WI38 (cell line): ENCODE measurements at regions not wholly inside any gene's neighbourhood (a gene's known extent, or its start where the extent isn't known, plus 50 kb on each side); places are given as distances from the start of the nearest gene placed in this dataset.

ENCODE experiments used
- H3K4me3 ChIP-seq: 2 replicates; pipeline ENCODE4 v1.5.1; 2011; ENCODE audit warnings: low read depth, mild to moderate bottlenecking, control low read depth, low read length
- TF ChIP-seq, protein P1 (sequence below): IDR thresholded peaks from 2 replicates; pipeline ENCODE4 v1.5.1; 2012; ENCODE audit warnings: low read depth, mild to moderate bottlenecking, control low read depth, low read length

- TF ChIP-seq, protein P1, sequence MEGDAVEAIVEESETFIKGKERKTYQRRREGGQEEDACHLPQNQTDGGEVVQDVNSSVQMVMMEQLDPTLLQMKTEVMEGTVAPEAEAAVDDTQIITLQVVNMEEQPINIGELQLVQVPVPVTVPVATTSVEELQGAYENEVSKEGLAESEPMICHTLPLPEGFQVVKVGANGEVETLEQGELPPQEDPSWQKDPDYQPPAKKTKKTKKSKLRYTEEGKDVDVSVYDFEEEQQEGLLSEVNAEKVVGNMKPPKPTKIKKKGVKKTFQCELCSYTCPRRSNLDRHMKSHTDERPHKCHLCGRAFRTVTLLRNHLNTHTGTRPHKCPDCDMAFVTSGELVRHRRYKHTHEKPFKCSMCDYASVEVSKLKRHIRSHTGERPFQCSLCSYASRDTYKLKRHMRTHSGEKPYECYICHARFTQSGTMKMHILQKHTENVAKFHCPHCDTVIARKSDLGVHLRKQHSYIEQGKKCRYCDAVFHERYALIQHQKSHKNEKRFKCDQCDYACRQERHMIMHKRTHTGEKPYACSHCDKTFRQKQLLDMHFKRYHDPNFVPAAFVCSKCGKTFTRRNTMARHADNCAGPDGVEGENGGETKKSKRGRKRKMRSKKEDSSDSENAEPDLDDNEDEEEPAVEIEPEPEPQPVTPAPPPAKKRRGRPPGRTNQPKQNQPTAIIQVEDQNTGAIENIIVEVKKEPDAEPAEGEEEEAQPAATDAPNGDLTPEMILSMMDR: no peak
- H3K4me3 ChIP-seq: no peak overlapping the region
These were observed 253.7 kb downstream of the TOX3 start for GRCh38 chr16:52293204-52293603.

DNA sequence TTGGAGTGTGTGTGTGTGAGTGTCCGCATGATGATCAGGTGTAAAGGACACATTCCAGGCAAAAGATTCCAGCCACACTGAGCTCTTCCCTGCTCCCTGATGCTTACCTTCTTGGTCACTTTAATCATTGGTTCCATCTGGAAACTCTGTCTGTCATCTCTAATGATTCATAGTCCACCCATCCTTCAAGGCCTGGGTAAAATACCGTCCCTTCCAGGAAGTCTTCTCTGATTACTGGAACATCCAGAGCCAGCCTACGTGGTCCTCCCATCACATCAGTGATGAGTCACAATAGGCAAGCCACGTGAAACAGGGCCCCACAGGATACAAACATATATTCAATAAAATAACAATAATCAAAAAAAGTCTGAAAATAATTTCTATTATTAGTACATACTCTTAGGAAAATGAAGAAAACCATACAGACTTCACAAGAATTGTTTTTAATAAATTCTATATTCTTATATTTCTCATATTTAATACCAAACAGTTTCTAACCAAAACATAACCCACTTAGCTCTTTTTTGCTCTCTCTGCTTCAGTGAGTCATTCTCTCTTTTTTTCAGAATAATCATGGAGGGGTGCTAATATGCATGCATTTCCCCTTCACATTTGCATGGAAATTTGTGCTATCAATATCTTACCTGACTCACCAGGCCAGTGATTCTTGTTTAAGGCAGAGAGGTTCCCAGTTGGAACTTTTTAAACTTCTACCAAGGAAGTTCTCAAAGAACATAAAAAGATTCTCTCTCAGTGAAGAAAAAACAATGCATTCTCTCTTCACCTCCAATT is 263.2 kb downstream of the TOX3 start:
- TF ChIP-seq, protein P1: no peak

DNA sequence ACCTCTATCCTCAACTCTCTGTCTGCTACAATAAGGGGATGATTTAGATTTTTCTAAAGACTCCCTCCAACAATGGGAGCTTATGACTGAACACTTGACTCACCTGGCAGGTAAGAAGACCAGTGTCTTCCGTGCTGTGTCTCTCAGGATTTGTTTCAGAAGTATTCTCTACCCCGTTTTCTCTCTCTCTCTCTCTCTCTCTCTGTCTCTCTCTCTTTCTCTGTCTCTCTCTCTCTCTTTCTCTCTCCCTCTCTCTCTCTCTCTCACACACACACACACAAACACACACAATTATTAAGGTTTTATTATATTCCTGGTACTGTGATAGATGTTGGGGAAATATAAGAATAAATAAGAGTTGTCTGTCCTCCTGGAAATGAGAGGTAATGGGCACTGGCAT is 263.9 kb downstream of the TOX3 start:
- TF ChIP-seq, protein P1: no peak
- no peak overlapping the region for H3K4me3 ChIP-seq

More for the DNA sequence above, 263.2 kb downstream of the TOX3 start:
- H3K4me3 ChIP-seq: no peak overlapping the region

GRCh38 chr16:52280086-52280485 is 266.9 kb downstream of the TOX3 start:
- no peak overlapping the region for H3K4me3 ChIP-seq
- TF ChIP-seq, protein P1: no peak

GRCh38 chr16:52271088-52271750 is 275.7 kb downstream of the TOX3 start:
- TF ChIP-seq, protein P1: no peak
- H3K4me3 ChIP-seq: no peak overlapping the region

- TF ChIP-seq, protein P1: no peak
- no peak overlapping the region for H3K4me3 ChIP-seq
These were observed 281.5 kb downstream of the TOX3 start for GRCh38 chr16:52265446-52265861.

- no peak overlapping the region for H3K4me3 ChIP-seq
- TF ChIP-seq, protein P1: no peak
These were observed 289.4 kb downstream of the TOX3 start for GRCh38 chr16:52257534-52257933.
